ENCODE measurements at regions not wholly inside any gene's neighbourhood (a gene's known extent, or its start where the extent isn't known, plus 50 kb on each side); places are given as distances from the start of the nearest gene placed in this dataset.

DNA sequence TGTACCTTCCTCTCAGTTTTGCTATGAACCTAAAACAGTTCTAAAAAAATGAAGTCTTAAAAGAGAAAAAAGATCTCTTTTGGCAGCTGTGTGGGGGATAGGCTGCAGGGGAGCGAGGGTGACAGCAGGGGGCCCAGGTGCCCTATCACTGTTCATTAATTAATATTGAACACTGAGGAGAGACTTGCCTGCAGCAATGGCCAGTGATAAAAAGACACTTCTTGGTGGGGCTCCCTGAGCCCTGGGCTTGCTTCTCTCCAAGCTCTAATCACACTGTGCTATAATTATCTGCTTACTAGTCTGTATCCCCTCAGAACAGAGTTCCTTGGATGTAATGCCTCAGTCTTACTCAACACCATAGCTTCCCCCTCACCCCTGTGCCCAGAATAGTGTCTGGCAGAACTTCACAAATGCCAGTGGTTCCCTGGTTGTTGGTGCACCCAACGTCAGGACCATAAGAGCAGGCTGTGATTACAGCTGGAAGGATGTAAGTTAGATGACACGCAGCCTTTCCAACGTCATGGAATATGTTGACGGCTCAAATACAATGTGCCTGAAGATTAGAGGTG lies 52.0 kb upstream of the IRX6 start:
- TF ChIP-seq, protein P1, sequence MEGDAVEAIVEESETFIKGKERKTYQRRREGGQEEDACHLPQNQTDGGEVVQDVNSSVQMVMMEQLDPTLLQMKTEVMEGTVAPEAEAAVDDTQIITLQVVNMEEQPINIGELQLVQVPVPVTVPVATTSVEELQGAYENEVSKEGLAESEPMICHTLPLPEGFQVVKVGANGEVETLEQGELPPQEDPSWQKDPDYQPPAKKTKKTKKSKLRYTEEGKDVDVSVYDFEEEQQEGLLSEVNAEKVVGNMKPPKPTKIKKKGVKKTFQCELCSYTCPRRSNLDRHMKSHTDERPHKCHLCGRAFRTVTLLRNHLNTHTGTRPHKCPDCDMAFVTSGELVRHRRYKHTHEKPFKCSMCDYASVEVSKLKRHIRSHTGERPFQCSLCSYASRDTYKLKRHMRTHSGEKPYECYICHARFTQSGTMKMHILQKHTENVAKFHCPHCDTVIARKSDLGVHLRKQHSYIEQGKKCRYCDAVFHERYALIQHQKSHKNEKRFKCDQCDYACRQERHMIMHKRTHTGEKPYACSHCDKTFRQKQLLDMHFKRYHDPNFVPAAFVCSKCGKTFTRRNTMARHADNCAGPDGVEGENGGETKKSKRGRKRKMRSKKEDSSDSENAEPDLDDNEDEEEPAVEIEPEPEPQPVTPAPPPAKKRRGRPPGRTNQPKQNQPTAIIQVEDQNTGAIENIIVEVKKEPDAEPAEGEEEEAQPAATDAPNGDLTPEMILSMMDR (conservative IDR thresholded peaks at IDR 0.05): no peak
- TF ChIP-seq ZFX (IDR thresholded peaks at IDR 0.05): no peak
